HG03575 (cell line): ENCODE measurements at regions not wholly inside any gene's neighbourhood (a gene's known extent, or its start where the extent isn't known, plus 50 kb on each side); places are given as distances from the start of the nearest gene placed in this dataset.
"Not testable (repeated sequence)": the region's sequence is repeated elsewhere in the genome, so short reads cannot be mapped to it uniquely, and the experiment has no call there.

Source experiments
- ATAC-seq: cut with Tn5 transposase; IDR thresholded peaks from one replicate; pipeline ENCODE4 v1.9.1; 2021; ENCODE audit not compliant: unreplicated experiment, insufficient number of reproducible peaks, low FRiP score; ENCODE audit errors: extremely low read depth

DNA sequence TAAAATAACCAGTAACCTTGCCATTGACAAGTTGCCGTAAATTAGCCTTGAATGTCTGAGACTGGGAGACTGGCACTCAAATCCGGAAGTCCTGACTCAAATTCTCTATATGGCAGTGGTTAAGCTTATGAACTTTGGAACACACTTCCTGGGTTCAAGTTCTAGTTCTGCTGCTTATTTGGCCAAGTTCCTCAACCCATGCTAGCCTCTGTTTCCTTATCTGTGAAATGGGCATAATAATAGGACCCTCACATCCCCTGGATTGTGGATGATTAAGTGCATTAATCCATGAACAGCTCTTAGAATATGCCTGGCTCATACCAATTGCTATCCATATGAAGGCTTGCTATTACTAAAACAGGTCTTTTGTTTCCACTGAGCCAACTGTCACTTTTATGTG, 311.5 kb downstream of the EDEM1 start:
- ATAC-seq: peak; percentile 17

DNA sequence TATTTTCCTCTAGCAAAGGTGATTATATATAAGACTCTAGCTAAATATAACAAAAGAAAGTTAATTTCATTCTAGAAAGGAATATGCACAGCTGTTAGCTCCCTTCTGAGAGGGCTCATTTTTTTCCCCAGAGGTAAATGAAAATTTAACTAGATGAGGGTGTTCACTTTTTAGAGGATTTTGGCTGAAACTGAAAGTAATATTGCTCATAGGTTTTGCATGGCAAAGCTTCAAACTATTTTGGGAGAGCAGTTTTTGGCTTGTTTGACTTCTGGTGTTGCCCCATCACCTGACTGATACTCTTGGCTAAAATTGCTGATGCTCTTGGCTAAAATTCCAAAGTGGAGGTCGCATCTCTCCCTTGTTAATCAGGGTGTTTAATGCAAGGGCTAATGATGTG, 311.9 kb downstream of the EDEM1 start:
- ATAC-seq: peak; percentile 86

DNA sequence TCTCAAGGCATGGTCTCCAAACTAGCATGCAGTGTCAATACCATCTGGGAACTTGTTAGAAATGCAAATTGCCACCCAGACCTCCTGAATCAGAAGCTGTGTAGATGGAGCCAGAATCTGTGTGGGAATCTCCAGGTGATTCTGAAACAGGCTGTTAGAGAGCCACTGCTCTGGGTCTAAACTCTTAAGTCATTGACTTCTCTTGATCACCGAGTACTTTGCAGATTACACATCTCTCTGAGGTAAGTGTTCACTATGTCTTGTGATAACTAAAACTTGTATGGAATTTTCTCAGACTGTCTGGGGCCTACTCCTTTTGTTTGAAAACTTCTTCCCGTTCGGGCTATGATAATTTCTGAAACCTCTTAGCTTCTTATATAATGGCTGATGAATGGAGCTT, 315.6 kb downstream of the EDEM1 start:
- ATAC-seq: no peak

DNA sequence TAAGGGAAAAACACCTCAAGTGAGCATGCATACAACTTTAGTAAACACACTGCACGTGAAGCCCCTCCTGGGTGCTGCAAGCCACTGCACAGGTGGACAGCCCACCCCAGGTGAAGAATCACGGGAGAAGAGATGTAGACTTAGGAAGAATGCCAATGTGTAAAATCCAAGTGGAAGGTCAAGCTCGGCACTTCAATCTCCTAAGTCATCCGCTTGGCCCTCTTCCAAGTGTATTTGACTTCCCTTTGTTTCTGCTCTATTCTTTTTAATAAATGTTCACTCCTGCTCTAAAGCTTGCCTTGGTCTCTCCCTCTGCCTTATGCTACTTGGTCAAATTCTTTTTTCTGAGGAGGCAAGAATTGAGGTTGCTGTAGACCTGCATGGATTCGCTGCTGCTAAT, 316.6 kb downstream of the EDEM1 start:
- no peak for ATAC-seq

DNA sequence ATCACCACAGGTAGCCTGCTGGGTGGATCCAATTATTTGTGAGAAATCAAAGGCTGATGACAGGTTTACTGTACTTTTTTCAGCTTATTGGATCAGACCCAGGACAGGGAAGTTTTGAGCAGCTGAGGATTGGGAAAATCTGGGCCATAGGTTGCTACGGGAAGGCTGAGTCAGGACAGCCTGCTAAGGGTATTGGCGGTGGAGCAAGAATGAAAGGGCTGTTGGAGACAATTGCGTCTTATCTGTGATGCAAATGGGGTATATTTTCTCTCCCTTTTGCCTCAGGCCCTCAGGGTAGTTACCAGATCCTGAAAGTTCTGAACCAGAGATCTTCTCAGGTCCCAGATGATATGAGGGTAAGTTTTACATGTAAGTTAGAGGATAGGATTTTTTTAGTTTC, 317.7 kb downstream of the EDEM1 start:
- ATAC-seq: no peak

DNA sequence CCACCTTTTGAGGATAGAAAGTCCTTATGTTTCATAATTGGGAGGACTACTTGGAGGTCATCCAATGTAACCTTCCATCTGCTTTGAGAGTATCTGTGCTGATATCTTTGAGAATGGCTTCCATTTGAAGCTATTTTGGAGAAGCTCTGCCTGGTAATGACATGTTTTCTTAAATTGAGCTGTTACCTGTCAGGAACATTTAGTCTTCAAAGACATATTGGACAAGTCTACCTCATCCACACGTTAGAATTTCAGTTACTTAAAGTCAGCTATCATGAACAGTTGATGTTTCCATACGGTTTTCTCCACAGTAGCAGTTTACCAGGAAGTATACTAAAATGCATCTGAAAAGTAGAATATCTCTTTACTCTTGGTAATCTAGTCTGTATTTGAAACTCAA, 318.5 kb downstream of the EDEM1 start:
- ATAC-seq: no peak

DNA sequence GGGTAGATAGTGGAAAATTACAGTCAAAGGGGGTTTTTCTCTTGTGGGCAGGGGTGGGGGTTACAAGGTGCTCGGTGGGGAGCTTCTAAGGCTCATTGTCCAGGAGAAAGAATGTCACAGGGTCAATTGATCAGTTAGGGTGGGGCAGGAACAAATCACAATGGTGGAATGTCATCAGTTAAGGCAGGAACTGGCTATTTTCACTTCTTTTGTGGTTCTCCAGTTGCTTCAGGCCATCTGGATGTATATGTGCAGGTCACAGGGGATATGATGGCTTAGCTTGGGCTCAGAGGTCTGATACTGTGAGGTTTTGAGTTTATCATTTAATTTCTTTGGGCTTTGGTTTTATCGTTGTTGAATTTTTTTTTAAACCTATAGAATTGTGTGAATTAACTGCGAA, 321.4 kb downstream of the EDEM1 start:
- ATAC-seq: not testable (repeated sequence)

DNA sequence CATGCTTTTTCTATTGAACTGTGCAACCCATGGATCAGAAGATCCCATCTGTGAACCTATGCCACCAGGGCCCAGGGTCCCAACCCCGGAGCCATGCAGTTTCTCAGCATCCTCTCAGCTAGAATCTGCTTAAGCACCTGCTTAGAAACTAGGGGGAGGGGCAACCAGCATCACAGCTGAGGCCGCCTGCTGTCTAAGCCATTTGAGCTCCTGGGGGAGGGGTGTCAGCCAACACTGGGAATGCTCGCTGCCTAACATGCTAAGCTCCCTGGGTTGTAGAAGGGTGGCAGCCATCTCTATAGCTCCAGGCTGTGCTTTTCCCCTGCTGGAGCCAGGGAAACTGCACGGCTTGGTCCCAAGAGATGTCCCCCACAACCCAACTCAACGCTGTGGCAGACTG, 322.8 kb downstream of the EDEM1 start:
- ATAC-seq: no peak

DNA sequence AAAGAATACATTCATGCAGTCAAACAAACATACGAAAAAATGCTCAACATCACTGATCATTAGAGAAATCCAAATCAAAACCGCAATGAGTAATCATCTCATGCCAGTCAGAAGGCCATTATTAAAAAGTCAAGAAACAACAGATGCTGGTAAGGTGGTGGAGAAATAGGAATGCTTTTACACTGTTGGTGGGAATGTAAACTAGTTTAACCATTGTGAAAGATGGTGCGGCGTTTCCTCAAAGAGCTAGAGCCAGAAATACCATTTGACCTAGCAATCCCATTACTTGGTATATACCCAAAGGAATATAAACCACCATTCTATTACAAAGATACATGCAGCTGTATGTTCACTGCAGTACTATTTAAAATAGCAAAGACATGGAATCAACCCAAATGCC, 330.4 kb downstream of the EDEM1 start:
- ATAC-seq: no peak

DNA sequence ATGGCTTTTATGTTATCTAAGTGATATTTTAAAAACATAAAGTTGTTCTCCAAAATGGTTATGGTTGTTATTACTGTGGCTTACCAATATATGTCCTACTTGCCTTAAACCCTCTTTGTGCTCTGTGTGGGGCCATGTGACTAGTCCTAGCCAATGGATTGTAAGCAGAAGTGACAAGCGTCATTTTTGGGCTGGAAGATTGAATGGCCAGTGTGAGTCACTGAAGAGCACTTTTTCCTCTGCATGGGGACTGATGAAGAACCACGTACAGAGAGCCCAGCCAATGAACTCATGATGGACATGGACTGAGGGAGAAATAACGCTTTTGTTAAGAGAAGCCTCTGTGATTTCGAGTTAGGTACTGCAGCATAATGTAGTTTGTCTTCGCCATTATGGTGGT, 332.7 kb downstream of the EDEM1 start:
- ATAC-seq: no peak

DNA sequence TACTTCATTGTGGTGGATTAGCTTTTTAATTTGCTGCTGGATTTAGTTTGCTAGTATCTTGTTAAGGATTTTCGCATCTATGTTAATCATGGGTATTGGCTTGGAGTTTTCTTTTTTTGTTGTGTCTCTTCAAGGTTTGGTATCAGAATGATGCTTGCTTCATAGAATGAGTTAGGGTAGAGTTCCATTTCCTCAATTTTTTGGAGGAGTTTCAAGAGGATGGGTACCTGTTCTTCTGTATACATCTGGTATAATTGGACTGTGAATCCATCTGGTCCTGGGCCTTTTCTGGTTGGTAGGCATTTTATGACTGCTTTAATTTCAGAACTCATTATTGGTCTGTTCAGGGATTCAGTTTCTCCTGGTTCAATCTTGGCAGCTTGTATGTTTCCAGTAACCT, 335.6 kb downstream of the EDEM1 start:
- ATAC-seq: no peak

DNA sequence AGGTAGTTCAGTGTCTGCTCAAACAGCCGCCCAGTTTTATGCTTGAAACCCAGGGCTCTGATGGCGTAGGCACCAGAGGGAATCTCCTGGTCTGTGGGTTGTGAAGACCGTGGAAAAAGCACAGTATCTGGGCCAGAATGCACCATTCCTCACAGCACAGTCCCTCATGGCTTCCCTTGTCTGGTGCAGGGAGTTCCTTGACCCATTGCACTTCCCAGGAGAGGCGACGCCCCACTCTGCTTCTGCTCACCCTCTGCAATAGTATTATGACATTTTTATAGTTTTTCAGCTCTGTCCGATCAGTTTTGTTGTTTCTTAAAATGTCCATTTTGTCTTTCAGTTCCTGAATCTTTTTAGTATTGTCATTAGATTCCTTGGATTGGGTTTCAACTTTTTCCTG, 343.5 kb downstream of the EDEM1 start:
- ATAC-seq: no peak

DNA sequence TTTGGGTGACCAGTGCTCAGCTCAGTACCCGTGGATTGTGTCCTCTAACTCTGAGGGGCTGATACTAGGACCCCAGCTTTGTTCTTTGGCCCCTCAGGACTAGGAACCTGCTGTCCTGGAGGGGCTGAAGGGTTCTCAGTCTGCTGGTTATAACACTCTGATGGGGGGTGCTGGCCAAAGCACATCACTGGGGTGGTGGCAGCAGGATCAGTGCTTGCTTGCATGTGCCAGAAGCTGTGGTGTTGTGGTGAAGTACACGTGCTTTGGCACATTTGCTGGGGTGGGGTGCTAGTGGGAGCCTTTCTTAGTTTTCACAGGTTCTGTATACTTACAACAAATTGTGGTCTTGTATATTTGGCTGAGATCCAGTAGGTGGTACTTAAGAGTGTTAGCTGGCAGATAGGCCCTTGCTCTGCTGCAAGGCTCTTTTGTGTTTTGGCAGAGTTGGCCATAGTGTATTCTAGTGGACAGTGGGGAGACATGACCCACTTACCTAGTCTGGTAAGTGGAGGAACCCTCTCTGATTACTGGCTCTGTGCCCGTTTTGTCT, 344.3 kb downstream of the EDEM1 start:
- no peak for ATAC-seq

DNA sequence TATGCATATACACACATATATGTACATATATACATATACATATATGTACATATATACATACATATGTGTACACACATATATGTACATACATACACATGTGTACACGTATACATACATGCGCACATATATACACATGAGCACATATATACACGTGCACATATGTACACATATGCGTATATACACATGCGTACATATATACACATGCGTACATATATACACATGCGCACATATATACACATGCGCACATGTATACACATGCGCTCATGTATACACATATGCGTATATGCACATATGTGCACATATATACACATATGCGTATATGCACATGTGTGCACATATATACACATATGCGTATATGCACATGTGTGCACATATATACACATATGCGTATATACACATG, 353.0 kb downstream of the EDEM1 start:
- no peak for ATAC-seq

DNA sequence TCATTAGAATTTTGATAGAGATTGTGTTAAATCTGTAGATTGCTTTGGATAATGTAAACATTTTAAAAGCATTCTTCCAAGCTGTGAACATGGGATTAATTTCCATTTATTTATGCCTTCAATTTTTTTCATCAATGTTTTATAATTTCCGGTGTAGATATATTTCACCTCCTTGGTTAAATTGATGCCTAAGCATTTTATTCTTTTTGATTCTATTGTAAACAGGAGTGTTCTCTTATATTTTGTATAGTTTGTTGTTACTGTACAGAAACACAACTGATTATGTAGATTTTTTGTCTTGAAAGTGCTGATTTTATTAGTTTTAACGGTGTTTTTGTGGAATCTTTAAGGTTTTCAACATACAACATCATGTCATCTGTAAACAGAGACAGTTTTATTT, 355.0 kb downstream of the EDEM1 start:
- ATAC-seq: no peak

DNA sequence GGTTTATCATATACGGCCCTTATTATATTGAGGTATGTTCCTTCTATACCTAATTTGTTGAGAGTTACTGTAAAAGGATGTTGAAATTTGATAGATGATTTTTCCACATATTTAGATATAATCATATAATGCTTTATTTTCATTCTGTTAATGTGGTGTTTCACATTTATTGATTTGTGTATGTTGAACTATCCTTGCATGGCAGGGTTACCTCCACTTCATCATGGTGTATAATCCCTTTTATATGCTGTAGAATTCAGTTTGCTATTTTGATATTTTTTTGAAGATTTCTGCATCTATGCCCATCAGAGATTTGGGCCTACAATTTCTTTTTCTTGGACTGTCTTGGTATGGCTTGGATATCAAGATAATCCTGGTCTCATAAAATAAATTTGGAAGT, 355.5 kb downstream of the EDEM1 start:
- ATAC-seq: no peak

DNA sequence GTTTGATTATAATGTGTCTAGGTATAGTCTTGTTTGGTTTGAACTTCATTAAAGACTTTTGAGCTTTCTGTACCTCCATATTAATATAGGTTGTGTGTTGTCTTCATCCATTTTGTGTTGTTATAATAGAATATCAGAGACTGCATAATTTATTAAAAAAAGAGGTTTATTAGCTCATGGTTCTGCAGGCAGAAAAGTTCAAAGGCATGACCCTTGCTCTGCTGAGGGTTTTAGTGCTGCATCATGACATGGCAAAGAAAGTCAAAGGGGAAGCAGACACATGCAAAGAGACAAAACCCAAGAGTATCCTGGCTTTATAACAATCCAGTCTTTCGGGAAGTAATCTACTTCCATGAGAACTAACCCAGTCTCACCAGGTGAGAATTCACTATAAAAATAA, 358.2 kb downstream of the EDEM1 start:
- no peak for ATAC-seq

DNA sequence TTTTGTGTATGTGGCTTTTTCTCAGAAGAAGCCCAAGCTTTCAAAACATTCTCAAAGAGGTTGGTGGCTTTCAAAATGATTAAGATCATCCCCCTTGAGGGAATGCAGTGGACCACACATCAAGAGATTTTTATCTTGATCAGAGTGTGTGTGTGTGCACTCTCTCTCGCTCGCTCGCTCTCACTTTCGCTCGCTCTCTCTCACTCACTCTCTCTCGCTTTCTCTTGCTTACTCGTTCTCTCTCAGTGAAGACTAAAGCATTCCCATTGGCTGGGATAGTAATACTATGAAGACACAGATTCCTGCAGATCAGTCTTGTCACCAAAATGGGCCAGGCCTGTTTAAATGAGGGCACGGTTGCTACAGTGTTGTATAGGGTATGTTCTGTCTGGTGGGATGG, 365.7 kb downstream of the EDEM1 start:
- ATAC-seq: no peak

DNA sequence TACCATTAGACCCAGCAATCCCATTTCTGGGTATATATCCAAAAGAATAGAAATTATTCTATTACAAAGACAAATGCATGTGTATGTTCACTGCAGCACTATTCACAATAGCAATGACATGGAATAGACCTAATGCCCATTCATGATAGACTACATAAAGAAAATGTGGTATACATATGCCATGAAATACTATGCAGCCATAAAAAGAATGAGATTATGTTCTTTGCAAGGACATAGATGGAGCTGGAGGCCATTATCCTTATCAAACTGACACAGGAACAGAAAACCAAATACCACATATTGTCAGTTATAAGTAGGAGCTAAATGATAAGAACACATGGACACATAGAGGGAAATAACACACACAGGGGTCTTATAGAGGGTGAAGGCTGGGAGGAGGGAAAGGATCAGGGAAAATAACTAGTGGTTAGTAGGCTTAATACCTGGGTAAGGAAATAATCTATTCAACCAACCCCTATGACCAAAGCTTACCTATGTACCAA, 366.8 kb downstream of the EDEM1 start:
- ATAC-seq: no peak

DNA sequence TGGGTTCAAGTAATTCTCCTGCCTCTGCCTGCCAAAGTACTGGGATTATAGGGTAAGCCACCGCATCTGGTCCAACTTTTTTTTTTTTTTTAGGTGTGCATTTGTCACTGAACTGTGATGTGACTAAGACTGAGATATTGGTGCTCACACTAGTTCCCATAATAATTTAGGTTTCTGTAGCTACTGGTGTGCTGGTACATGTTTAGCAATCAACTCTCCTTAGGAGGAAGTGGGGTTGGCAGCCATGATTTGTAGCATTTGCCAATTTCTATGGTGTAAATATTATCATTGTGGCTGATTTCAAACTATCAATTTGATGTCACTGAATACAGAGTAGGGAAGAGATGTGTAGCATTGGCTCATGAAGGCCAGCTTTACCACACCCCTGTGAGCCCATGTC, 372.7 kb downstream of the EDEM1 start:
- ATAC-seq: no peak

DNA sequence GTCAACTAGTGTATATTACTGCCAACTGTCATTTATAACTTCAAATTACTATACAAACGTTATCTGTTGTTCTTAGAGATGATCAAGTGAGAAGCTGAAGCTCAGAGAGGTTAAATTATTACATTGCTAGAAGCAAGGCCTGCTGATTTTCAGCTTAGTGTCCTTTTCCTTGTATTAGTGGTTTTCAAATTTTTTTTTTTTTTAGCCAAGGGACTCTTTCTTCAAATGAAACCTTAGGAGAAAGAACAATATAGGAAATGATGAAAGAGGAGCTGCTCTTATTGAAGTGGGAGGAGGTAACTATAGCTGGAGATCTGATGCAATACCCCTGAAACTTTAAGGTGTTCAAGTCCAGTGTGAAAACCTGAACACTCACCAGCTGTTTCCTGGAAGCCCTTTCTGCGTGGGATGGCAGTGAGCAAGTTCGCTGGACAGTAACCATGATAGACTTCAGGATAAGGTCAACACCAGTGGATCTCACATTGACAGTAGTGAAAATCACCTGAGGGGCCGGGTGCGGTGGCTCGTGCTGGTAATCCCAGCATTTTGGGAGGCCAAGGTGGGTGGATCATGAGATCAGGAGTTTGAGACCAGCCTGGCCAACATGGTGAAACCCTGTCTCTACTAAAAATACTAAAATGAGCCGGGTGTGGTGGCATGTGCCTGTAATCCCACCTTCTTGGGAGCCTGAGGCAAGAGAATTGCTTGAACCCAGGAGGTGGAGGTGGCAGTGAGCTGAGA, 376.2 kb downstream of the EDEM1 start:
- no peak for ATAC-seq
